ENCODE measurements at regions not wholly inside any gene's neighbourhood (a gene's known extent, or its start where the extent isn't known, plus 50 kb on each side); places are given as distances from the start of the nearest gene placed in this dataset.

- H3K4me2 ChIP-seq (ENCODE audit: insufficient read depth, low read length): no peak overlapping the region
- H4K20me1 ChIP-seq (replicated peaks; ENCODE audit: control insufficient read depth, insufficient read depth, low read length): peaks cover 4% of the 10 kb centered on the region; the same call in 1 of the 2 replicates
- ATAC-seq: no peak
- no peak overlapping the region for H3K9ac ChIP-seq (ENCODE audit: insufficient read depth in 1 of 2, low read depth in 2 of 2, low read length in 2 of 2)
- WGBS (ENCODE audit: insufficient coverage, low coverage, missing lambda C conversion rate): under 1% methylated on average over 10 of the region's 10 CpGs
- FAIRE-seq: no peak
- no peaks in the 10 kb centered on the region for H3K4me1 ChIP-seq (replicated peaks in 1 of 2; ENCODE audit: control insufficient read depth in 2 of 2, insufficient read depth in 2 of 2, low read length in 2 of 2)
- H3K36me3 ChIP-seq (ENCODE audit: control insufficient read depth, insufficient read depth, low read length): no peaks in the 10 kb centered on the region
- no peak for DNase-seq (ENCODE audit: extremely low read depth in 1 of 4, low spot score in 3 of 4)
- no peaks in the 10 kb centered on the region for H3K79me2 ChIP-seq (ENCODE audit: control insufficient read depth, insufficient read depth, low read length)
- intact Hi-C loops (cut with micrococcal nuclease): no loop called here
- H3K4me3 ChIP-seq: no peak overlapping the region
- peaks cover 6 to 64% of the 10 kb centered on the region in 2 experiments; a peak in 4 of 5 replicates for H3K27me3 ChIP-seq (ENCODE audit: control insufficient read depth in 2 of 2, insufficient read depth in 2 of 2, low read length in 2 of 2)
- CTCF ChIA-PET (ENCODE audit: low intra/inter-chr PET ratio): no interaction called here
- POLR2A ChIA-PET: interaction anchor here (0.7 to 1.0 kb wide), 2 partner anchors 24 to 77 kb away, joined by 3 read pairs; no protein-coding TSS in a partner anchor
- in situ Hi-C loops (cut with MboI): no loop called here
- no TSS peak for BruUV-seq (replicated peaks)
- H2AFZ ChIP-seq (ENCODE audit: low read depth, low read length): no peak overlapping the region
- TF ChIP-seq ASH1L (IDR thresholded peaks at IDR 0.05; ENCODE audit: borderline replicate concordance, low read depth, partially characterized antibody) (no peak), ESRRB (CRISPR knock-in tag; IDR thresholded peaks at IDR 0.05; ENCODE audit: borderline replicate concordance) (no peak), U2AF2 (optimal IDR thresholded peaks at IDR 0.05; ENCODE audit: low read depth, low read length) (no peak), EZH2 (IDR thresholded peaks at IDR 0.05; ENCODE audit: borderline replicate concordance, low read depth, low read length) (no peak), POLR2G (IDR thresholded peaks at IDR 0.05; ENCODE audit: low read depth, low read length) (no peak)
- no peaks in the 10 kb centered on the region for H3K9me1 ChIP-seq (ENCODE audit: control insufficient read depth, insufficient read depth, low read length)
- H3K9me3 ChIP-seq (replicated peaks; ENCODE audit: control insufficient read depth, insufficient read depth, low read depth, low read length): no peaks in the 10 kb centered on the region
- no peak overlapping the region for H3K27ac ChIP-seq (ENCODE audit: extremely low read depth, low read depth, low read length)
Measured at GRCh38 chr10:71082960-71083715, 129.2 kb upstream of the UNC5B start.

- H3K27me3 ChIP-seq (ENCODE audit: control insufficient read depth in 2 of 2, insufficient read depth in 2 of 2, low read length in 2 of 2): peaks cover 6 to 59% of the 10 kb centered on the region in 2 experiments; a peak in 4 of 5 replicates
- H3K79me2 ChIP-seq (ENCODE audit: control insufficient read depth, insufficient read depth, low read length): no peaks in the 10 kb centered on the region
- peaks cover 4% of the 10 kb centered on the region; the same call in 1 of the 2 replicates for H4K20me1 ChIP-seq (replicated peaks; ENCODE audit: control insufficient read depth, insufficient read depth, low read length)
- in situ Hi-C loops (cut with MboI): no loop called here
- ATAC-seq (no peak), DNase-seq (ENCODE audit: extremely low read depth in 1 of 4, low spot score in 3 of 4) (no peak), FAIRE-seq (no peak)
- intact Hi-C loops (cut with micrococcal nuclease): no loop called here
- no peaks in the 10 kb centered on the region for H3K36me3 ChIP-seq (ENCODE audit: control insufficient read depth, insufficient read depth, low read length)
- ChIA-PET POLR2A (interaction anchor here (0.7 to 1.0 kb wide), 2 partner anchors 24 to 77 kb away, joined by 3 read pairs; no protein-coding TSS in a partner anchor), CTCF (ENCODE audit: low intra/inter-chr PET ratio) (no interaction called here)
- H2AFZ ChIP-seq (ENCODE audit: low read depth, low read length): no peak overlapping the region
- H3K4me1 ChIP-seq (replicated peaks in 1 of 2; ENCODE audit: control insufficient read depth in 2 of 2, insufficient read depth in 2 of 2, low read length in 2 of 2): no peaks in the 10 kb centered on the region
- TF ChIP-seq NFATC3 (IDR thresholded peaks at IDR 0.05): no peak
- TF ChIP-seq, protein P1, sequence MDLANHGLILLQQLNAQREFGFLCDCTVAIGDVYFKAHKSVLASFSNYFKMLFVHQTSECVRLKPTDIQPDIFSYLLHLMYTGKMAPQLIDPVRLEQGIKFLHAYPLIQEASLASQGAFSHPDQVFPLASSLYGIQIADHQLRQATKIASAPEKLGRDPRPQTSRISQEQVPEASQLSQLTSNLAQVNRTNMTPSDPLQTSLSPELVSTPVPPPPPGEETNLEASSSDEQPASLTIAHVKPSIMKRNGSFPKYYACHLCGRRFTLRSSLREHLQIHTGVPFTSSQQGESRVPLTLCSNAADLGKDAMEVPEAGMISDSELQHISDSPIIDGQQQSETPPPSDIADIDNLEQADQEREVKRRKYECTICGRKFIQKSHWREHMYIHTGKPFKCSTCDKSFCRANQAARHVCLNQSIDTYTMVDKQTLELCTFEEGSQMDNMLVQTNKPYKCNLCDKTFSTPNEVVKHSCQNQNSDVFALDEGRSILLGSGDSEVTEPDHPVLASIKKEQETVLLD (IDR thresholded peaks at IDR 0.05): no peak
- no peak overlapping the region for H3K9ac ChIP-seq (ENCODE audit: insufficient read depth in 1 of 2, low read depth in 2 of 2, low read length in 2 of 2)
- no peak overlapping the region for H3K27ac ChIP-seq (ENCODE audit: extremely low read depth, low read depth, low read length)
- H3K4me3 ChIP-seq: no peak overlapping the region
- H3K9me3 ChIP-seq (replicated peaks; ENCODE audit: control insufficient read depth, insufficient read depth, low read depth, low read length): no peaks in the 10 kb centered on the region
- BruUV-seq (replicated peaks): no TSS peak
- no peaks in the 10 kb centered on the region for H3K9me1 ChIP-seq (ENCODE audit: control insufficient read depth, insufficient read depth, low read length)
- no peak overlapping the region for H3K4me2 ChIP-seq (ENCODE audit: insufficient read depth, low read length)
- WGBS (ENCODE audit: insufficient coverage, low coverage, missing lambda C conversion rate): under 1% methylated on average over 5 of the region's 5 CpGs
Measured at GRCh38 chr10:71083716-71083975, 128.7 kb upstream of the UNC5B start.

All from K562 (cell line).